ENCODE measurements at regions not wholly inside any gene's neighbourhood (a gene's known extent, or its start where the extent isn't known, plus 50 kb on each side); places are given as distances from the start of the nearest gene placed in this dataset.

DNA sequence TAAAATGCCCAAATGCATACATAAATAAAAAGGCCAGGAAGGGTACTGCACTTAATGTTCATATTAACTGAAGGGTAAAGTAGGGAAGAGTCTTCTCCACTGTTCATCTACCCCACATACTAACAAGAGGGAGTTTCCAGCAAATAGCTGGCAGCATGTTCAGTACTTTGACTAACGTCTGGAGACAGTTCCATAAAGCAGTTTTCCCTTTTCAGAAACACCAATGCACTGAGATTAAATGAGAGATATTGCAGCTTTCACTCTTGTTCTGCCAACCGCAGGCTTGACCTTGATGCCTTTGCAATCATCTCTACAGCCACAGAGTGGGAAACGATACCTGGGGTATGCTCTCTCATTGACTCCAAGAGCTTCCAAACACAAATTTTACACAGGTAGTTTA is 2123.1 kb upstream of the TENM3 start:
- intact Hi-C loops (cut with DNase I): no loop called here
- Histone ChIP-seq H3K36me3 (no peaks in the 10 kb centered on the region), H3K9me3 (no peaks in the 10 kb centered on the region), H3K4me3 (no peak overlapping the region), H3K4me1 (no peaks in the 10 kb centered on the region), H3K27me3 (no peaks in the 10 kb centered on the region), H3K27ac (replicated peaks in 1 of 4) (no peak overlapping the region)
- 69% methylated on average over 3 of the region's 3 CpGs for WGBS
- TF ChIP-seq, protein P1, sequence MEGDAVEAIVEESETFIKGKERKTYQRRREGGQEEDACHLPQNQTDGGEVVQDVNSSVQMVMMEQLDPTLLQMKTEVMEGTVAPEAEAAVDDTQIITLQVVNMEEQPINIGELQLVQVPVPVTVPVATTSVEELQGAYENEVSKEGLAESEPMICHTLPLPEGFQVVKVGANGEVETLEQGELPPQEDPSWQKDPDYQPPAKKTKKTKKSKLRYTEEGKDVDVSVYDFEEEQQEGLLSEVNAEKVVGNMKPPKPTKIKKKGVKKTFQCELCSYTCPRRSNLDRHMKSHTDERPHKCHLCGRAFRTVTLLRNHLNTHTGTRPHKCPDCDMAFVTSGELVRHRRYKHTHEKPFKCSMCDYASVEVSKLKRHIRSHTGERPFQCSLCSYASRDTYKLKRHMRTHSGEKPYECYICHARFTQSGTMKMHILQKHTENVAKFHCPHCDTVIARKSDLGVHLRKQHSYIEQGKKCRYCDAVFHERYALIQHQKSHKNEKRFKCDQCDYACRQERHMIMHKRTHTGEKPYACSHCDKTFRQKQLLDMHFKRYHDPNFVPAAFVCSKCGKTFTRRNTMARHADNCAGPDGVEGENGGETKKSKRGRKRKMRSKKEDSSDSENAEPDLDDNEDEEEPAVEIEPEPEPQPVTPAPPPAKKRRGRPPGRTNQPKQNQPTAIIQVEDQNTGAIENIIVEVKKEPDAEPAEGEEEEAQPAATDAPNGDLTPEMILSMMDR (IDR thresholded peaks at IDR 0.05): no peak
- no peak for TF ChIP-seq POLR2A (IDR thresholded peaks at IDR 0.05; ENCODE audit: low read depth)
- TF ChIP-seq EP300 (IDR thresholded peaks at IDR 0.05): no peak
- no peak for TF ChIP-seq POLR2AphosphoS5 (IDR thresholded peaks at IDR 0.05)
- no peak for DNase-seq (ENCODE audit: extremely low spot score)

DNA sequence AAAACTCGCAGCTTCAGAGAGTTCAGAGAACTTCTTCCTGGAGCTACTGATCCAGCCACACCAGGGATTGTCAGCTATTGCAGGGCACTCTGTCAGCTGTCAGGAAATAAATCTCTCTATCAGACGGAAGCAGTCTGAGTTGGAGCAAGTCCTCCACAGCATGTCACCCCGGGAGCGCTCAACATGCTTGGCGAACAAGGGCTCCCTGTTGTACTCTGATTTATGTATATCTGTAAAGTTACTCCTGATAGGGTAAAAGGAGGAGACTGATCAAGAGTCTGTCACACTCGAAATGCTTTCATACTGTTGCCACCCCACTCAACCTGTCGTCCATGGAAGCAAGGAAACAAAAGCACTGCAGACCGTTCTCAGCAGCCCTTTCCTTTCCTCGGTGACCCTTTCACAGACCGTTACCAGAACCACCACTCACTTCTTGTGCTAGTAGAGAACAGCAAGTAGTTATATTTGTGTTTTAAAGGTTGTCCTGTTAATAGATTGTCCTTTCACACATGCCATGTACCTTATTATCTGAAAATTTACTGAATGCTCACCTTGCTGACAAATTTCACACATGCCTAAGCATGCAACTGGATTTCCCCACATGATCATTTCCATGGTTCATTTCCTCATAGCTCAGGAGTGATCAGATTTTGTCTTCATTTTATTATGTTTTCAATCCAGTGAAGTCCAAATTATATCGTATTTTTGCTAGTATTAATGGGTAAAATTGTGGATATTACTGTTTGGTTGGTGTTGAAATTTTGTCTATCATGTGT is 2108.9 kb upstream of the TENM3 start:
- Histone ChIP-seq H3K9me3 (no peaks in the 10 kb centered on the region), H3K27me3 (no peaks in the 10 kb centered on the region), H3K36me3 (no peaks in the 10 kb centered on the region), H3K4me1 (no peaks in the 10 kb centered on the region), H3K27ac (replicated peaks in 1 of 4) (no peak overlapping the region), H3K4me3 (no peak overlapping the region)
- TF ChIP-seq POLR2AphosphoS5 (IDR thresholded peaks at IDR 0.05) (no peak), EP300 (IDR thresholded peaks at IDR 0.05) (no peak)
- TF ChIP-seq, protein P1 (IDR thresholded peaks at IDR 0.05): no peak
- WGBS: 22% methylated on average over 11 of the region's 11 CpGs
- intact Hi-C loops (cut with DNase I): no loop called here
- no peak for DNase-seq (ENCODE audit: extremely low spot score)

DNA sequence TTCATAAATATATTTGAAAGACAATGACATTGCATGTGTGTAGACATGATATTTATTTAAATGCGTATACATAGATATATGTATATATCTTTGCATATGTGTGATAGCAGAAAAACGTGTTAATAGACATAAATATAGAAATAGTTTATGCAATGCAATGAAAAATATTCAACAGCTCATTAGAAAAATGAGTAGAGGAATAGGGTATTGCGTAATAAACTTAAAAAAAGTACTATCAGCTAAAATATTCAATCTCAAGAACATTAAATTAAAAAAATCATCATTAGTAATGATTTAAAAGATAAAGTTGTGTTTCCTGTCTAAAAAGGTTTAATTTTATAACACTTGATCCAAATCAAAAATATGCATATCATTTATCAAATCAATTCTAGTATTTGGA is 2101.5 kb upstream of the TENM3 start:
- 64% methylated on average over 3 of the region's 3 CpGs for WGBS
- Histone ChIP-seq H3K9me3 (no peaks in the 10 kb centered on the region), H3K36me3 (no peaks in the 10 kb centered on the region), H3K27ac (replicated peaks in 1 of 4) (no peak overlapping the region), H3K4me3 (no peak overlapping the region), H3K27me3 (no peaks in the 10 kb centered on the region), H3K4me1 (no peaks in the 10 kb centered on the region)
- DNase-seq (ENCODE audit: extremely low spot score): no peak
- intact Hi-C loops (cut with DNase I): no loop called here
- TF ChIP-seq EP300 (IDR thresholded peaks at IDR 0.05): no peak
- TF ChIP-seq POLR2AphosphoS5 (IDR thresholded peaks at IDR 0.05): no peak
- no peak for TF ChIP-seq POLR2A (IDR thresholded peaks at IDR 0.05; ENCODE audit: low read depth)
- TF ChIP-seq, protein P1 (IDR thresholded peaks at IDR 0.05): no peak

DNA sequence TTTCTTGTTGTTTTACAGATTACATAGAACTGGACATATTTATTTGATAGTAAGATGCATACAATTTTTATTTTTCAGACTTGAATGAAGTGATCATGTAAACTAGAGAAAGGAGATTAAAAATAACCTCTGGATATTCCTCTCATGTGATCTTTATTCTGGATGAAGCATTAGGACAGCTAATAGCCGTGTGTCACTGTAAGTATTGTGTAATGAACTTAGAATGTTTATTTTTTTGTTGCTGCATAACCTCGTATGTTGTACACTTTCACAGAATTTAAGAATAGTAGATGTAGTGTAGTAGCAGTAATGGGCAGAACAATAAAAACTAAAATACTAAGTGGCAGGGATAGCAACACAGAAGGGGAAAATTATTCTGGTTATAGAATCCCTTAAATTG is 2094.5 kb upstream of the TENM3 start:
- Histone ChIP-seq H3K27me3 (no peaks in the 10 kb centered on the region), H3K9me3 (no peaks in the 10 kb centered on the region), H3K36me3 (no peaks in the 10 kb centered on the region), H3K4me3 (no peak overlapping the region), H3K27ac (replicated peaks in 1 of 4) (no peak overlapping the region), H3K4me1 (no peaks in the 10 kb centered on the region)
- TF ChIP-seq POLR2AphosphoS5 (IDR thresholded peaks at IDR 0.05): no peak
- TF ChIP-seq EP300 (IDR thresholded peaks at IDR 0.05): no peak
- TF ChIP-seq, protein P1 (IDR thresholded peaks at IDR 0.05): no peak
- no peak for TF ChIP-seq POLR2A (IDR thresholded peaks at IDR 0.05; ENCODE audit: low read depth)
- intact Hi-C loops (cut with DNase I): no loop called here
- WGBS: 46% methylated on average over 2 of the region's 2 CpGs
- DNase-seq (ENCODE audit: extremely low spot score): no peak

DNA sequence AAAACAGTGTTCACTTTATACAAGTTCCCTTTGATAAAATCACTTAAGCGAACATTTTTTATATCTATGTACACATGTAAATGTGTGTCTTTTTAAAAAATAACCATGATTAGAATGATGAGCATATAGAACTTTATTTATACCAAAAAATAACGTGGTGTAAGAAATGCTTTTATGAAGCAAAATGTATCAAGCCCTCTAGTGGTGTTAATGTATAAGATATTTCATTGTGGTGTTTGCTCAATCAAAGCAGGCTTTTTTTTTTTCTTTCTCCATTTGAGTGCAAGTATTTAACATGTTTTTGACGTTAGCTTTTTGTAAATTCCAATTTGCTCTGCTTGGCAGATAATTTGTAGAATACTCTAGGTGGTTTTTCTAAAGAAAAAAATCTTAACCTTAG is 2092.4 kb upstream of the TENM3 start:
- DNase-seq (ENCODE audit: extremely low spot score): no peak
- WGBS: 40% methylated on average over 3 of the region's 3 CpGs
- no peak overlapping the region for H3K4me3 ChIP-seq
- no peaks in the 10 kb centered on the region for H3K9me3 ChIP-seq
- H3K4me1 ChIP-seq: no peaks in the 10 kb centered on the region
- H3K36me3 ChIP-seq: no peaks in the 10 kb centered on the region
- no peaks in the 10 kb centered on the region for H3K27me3 ChIP-seq
- TF ChIP-seq POLR2AphosphoS5 (IDR thresholded peaks at IDR 0.05): no peak
- TF ChIP-seq, protein P1 (IDR thresholded peaks at IDR 0.05): no peak
- no peak for TF ChIP-seq POLR2A (IDR thresholded peaks at IDR 0.05; ENCODE audit: low read depth)
- no peak for TF ChIP-seq EP300 (IDR thresholded peaks at IDR 0.05)
- intact Hi-C loops (cut with DNase I): no loop called here
- no peak overlapping the region for H3K27ac ChIP-seq (replicated peaks in 1 of 4)

All from esophagus muscularis mucosa (tissue), 4 donors.